ENCODE measurements at regions not wholly inside any gene's neighbourhood (a gene's known extent, or its start where the extent isn't known, plus 50 kb on each side); places are given as distances from the start of the nearest gene placed in this dataset.

DNA sequence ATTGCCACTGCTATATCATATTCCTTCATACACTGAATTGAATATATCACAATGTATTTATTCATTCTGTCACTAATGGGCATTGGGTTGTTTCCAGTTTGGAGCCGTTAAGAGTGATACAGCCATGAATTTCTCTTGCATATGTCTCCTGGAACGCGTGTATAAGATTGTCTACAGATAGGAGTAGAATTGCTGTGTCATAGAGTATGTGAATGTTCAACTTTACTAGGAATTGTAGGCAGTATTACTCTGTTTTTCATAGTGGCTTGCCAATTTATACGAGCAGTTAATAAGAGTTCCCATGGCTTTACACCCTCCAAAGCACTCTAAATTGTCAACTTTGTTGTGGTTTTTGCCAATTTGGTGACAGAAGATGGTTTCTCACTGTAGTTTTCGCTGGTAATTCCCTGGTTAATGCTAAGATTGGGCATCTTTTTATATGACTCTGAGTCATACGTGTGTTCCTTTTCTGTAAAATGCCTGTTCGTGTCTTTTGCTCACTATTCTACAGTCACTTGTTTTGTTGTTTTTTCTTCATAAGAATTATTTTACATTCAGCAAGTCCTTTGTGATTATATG is 136.1 kb upstream of the LIPC start:
- ATAC-seq: no peak
- no peak for TF ChIP-seq TOX (CRISPR knock-in tag; IDR thresholded peaks at IDR 0.05; ENCODE audit: borderline replicate concordance)
- TF ChIP-seq GLIS3 (CRISPR knock-in tag; IDR thresholded peaks at IDR 0.05): no peak
- TF ChIP-seq OSR1 (CRISPR knock-in tag; IDR thresholded peaks at IDR 0.05): no peak
- no peak for TF ChIP-seq ISL1 (CRISPR knock-in tag; IDR thresholded peaks at IDR 0.05)
- TF ChIP-seq, protein P1, sequence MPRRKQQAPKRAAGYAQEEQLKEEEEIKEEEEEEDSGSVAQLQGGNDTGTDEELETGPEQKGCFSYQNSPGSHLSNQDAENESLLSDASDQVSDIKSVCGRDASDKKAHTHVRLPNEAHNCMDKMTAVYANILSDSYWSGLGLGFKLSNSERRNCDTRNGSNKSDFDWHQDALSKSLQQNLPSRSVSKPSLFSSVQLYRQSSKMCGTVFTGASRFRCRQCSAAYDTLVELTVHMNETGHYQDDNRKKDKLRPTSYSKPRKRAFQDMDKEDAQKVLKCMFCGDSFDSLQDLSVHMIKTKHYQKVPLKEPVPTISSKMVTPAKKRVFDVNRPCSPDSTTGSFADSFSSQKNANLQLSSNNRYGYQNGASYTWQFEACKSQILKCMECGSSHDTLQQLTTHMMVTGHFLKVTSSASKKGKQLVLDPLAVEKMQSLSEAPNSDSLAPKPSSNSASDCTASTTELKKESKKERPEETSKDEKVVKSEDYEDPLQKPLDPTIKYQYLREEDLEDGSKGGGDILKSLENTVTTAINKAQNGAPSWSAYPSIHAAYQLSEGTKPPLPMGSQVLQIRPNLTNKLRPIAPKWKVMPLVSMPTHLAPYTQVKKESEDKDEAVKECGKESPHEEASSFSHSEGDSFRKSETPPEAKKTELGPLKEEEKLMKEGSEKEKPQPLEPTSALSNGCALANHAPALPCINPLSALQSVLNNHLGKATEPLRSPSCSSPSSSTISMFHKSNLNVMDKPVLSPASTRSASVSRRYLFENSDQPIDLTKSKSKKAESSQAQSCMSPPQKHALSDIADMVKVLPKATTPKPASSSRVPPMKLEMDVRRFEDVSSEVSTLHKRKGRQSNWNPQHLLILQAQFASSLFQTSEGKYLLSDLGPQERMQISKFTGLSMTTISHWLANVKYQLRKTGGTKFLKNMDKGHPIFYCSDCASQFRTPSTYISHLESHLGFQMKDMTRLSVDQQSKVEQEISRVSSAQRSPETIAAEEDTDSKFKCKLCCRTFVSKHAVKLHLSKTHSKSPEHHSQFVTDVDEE (CRISPR knock-in tag; IDR thresholded peaks at IDR 0.05): no peak
- TF ChIP-seq PPARA (CRISPR knock-in tag; IDR thresholded peaks at IDR 0.05; ENCODE audit: borderline replicate concordance): no peak
- TF ChIP-seq RARB (CRISPR knock-in tag; IDR thresholded peaks at IDR 0.05): no peak
- TF ChIP-seq TCF4 (CRISPR knock-in tag; IDR thresholded peaks at IDR 0.05; ENCODE audit: borderline replicate concordance): no peak
- TF ChIP-seq ZNF8 (CRISPR knock-in tag; IDR thresholded peaks at IDR 0.05): no peak
- no peak for TF ChIP-seq ZC3H10 (CRISPR knock-in tag; IDR thresholded peaks at IDR 0.05)
- TF ChIP-seq BACH2 (CRISPR knock-in tag; IDR thresholded peaks at IDR 0.05; ENCODE audit: borderline replicate concordance): no peak
- TF ChIP-seq, protein P2, sequence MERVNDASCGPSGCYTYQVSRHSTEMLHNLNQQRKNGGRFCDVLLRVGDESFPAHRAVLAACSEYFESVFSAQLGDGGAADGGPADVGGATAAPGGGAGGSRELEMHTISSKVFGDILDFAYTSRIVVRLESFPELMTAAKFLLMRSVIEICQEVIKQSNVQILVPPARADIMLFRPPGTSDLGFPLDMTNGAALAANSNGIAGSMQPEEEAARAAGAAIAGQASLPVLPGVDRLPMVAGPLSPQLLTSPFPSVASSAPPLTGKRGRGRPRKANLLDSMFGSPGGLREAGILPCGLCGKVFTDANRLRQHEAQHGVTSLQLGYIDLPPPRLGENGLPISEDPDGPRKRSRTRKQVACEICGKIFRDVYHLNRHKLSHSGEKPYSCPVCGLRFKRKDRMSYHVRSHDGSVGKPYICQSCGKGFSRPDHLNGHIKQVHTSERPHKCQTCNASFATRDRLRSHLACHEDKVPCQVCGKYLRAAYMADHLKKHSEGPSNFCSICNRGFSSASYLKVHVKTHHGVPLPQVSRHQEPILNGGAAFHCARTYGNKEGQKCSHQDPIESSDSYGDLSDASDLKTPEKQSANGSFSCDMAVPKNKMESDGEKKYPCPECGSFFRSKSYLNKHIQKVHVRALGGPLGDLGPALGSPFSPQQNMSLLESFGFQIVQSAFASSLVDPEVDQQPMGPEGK (CRISPR knock-in tag; IDR thresholded peaks at IDR 0.05; ENCODE audit: borderline replicate concordance): no peak
- TF ChIP-seq, protein P3, sequence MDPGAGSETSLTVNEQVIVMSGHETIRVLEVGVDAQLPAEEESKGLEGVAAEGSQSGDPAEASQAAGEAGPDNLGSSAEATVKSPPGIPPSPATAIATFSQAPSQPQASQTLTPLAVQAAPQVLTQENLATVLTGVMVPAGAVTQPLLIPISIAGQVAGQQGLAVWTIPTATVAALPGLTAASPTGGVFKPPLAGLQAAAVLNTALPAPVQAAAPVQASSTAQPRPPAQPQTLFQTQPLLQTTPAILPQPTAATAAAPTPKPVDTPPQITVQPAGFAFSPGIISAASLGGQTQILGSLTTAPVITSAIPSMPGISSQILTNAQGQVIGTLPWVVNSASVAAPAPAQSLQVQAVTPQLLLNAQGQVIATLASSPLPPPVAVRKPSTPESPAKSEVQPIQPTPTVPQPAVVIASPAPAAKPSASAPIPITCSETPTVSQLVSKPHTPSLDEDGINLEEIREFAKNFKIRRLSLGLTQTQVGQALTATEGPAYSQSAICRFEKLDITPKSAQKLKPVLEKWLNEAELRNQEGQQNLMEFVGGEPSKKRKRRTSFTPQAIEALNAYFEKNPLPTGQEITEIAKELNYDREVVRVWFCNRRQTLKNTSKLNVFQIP (CRISPR knock-in tag; IDR thresholded peaks at IDR 0.05; ENCODE audit: borderline replicate concordance, low read depth): no peak
- no peak for TF ChIP-seq CSDC2 (CRISPR knock-in tag; IDR thresholded peaks at IDR 0.05)
- TF ChIP-seq, protein P4, sequence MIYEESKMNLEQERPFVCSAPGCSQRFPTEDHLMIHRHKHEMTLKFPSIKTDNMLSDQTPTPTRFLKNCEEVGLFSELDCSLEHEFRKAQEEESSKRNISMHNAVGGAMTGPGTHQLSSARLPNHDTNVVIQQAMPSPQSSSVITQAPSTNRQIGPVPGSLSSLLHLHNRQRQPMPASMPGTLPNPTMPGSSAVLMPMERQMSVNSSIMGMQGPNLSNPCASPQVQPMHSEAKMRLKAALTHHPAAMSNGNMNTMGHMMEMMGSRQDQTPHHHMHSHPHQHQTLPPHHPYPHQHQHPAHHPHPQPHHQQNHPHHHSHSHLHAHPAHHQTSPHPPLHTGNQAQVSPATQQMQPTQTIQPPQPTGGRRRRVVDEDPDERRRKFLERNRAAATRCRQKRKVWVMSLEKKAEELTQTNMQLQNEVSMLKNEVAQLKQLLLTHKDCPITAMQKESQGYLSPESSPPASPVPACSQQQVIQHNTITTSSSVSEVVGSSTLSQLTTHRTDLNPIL (CRISPR knock-in tag; IDR thresholded peaks at IDR 0.05; ENCODE audit: low read depth): no peak
- TF ChIP-seq ZNF565 (CRISPR knock-in tag; conservative IDR thresholded peaks at IDR 0.05; ENCODE audit: low read depth): no peak
- no peak for TF ChIP-seq ZFP3 (CRISPR knock-in tag; IDR thresholded peaks at IDR 0.05)

DNA sequence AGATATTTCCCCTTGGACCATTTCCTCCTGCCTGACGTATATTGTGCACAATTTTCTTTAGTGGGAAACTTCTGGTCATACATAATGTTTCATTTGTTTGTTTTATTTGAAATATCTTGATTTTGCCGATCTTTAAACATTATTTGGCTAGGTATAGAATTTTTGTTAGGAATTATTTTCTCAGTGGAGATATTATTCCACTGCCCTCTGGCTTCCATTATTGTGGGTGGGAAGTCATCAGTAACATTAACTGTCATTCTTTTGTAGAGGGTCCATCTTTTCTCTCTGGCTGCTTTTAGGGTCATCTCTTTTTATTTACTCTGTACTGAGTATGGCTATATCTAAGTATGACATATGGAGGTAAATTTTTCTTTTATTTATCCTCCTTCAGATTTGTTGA is 135.5 kb upstream of the LIPC start:
- no peak for TF ChIP-seq ZNF8 (CRISPR knock-in tag; IDR thresholded peaks at IDR 0.05)
- TF ChIP-seq, protein P2 (CRISPR knock-in tag; IDR thresholded peaks at IDR 0.05; ENCODE audit: borderline replicate concordance): no peak
- no peak for TF ChIP-seq RARB (CRISPR knock-in tag; IDR thresholded peaks at IDR 0.05)
- TF ChIP-seq GLIS3 (CRISPR knock-in tag; IDR thresholded peaks at IDR 0.05): no peak
- no peak for TF ChIP-seq BACH2 (CRISPR knock-in tag; IDR thresholded peaks at IDR 0.05; ENCODE audit: borderline replicate concordance)
- no peak for TF ChIP-seq SNAI2 (CRISPR knock-in tag; IDR thresholded peaks at IDR 0.05)
- TF ChIP-seq PPARA (CRISPR knock-in tag; IDR thresholded peaks at IDR 0.05; ENCODE audit: borderline replicate concordance): no peak
- TF ChIP-seq, protein P3 (CRISPR knock-in tag; IDR thresholded peaks at IDR 0.05; ENCODE audit: borderline replicate concordance, low read depth): no peak
- TF ChIP-seq OSR1 (CRISPR knock-in tag; IDR thresholded peaks at IDR 0.05): no peak
- no peak for TF ChIP-seq ZFP3 (CRISPR knock-in tag; IDR thresholded peaks at IDR 0.05)

More for the DNA sequence above, 135.5 kb upstream of the LIPC start:
- no peak for ATAC-seq
